ENCODE measurements at regions not wholly inside any gene's neighbourhood (a gene's known extent, or its start where the extent isn't known, plus 50 kb on each side); places are given as distances from the start of the nearest gene placed in this dataset.

GRCh38 chr11:119936426-119936825 lies 201.5 kb downstream of the TRIM29 start:
- TF ChIP-seq, protein P1, sequence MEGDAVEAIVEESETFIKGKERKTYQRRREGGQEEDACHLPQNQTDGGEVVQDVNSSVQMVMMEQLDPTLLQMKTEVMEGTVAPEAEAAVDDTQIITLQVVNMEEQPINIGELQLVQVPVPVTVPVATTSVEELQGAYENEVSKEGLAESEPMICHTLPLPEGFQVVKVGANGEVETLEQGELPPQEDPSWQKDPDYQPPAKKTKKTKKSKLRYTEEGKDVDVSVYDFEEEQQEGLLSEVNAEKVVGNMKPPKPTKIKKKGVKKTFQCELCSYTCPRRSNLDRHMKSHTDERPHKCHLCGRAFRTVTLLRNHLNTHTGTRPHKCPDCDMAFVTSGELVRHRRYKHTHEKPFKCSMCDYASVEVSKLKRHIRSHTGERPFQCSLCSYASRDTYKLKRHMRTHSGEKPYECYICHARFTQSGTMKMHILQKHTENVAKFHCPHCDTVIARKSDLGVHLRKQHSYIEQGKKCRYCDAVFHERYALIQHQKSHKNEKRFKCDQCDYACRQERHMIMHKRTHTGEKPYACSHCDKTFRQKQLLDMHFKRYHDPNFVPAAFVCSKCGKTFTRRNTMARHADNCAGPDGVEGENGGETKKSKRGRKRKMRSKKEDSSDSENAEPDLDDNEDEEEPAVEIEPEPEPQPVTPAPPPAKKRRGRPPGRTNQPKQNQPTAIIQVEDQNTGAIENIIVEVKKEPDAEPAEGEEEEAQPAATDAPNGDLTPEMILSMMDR (IDR thresholded peaks at IDR 0.05) = no peak
- no peak for TF ChIP-seq POLR2A (IDR thresholded peaks at IDR 0.05)

Measured in Peyer's patch (tissue), 4 donors.